ENCODE measurements at regions not wholly inside any gene's neighbourhood (a gene's known extent, or its start where the extent isn't known, plus 50 kb on each side); places are given as distances from the start of the nearest gene placed in this dataset.

GRCh38 chr15:77846986-77847385, 214.3 kb upstream of the LINGO1 start:
- no peaks in the 10 kb centered on the region for H3K27me3 ChIP-seq
- intact Hi-C loops (cut with DNase I) = no loop called here
- 75 to 79% (median 77%) methylated on average over 2 of the region's 2 CpGs for WGBS, 3 donors
- no peak for TF ChIP-seq POLR2A (IDR thresholded peaks at IDR 0.05)
- TF ChIP-seq, protein P1, sequence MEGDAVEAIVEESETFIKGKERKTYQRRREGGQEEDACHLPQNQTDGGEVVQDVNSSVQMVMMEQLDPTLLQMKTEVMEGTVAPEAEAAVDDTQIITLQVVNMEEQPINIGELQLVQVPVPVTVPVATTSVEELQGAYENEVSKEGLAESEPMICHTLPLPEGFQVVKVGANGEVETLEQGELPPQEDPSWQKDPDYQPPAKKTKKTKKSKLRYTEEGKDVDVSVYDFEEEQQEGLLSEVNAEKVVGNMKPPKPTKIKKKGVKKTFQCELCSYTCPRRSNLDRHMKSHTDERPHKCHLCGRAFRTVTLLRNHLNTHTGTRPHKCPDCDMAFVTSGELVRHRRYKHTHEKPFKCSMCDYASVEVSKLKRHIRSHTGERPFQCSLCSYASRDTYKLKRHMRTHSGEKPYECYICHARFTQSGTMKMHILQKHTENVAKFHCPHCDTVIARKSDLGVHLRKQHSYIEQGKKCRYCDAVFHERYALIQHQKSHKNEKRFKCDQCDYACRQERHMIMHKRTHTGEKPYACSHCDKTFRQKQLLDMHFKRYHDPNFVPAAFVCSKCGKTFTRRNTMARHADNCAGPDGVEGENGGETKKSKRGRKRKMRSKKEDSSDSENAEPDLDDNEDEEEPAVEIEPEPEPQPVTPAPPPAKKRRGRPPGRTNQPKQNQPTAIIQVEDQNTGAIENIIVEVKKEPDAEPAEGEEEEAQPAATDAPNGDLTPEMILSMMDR (IDR thresholded peaks at IDR 0.05) = no peak
- TF ChIP-seq EP300 (IDR thresholded peaks at IDR 0.05) = no peak
- no peak overlapping the region for H3K27ac ChIP-seq
- no peak overlapping the region for H3K4me3 ChIP-seq
- H3K4me1 ChIP-seq (ENCODE audit: insufficient read depth) = no peaks in the 10 kb centered on the region
- no peak for DNase-seq
- no peaks in the 10 kb centered on the region for H3K36me3 ChIP-seq
- H3K9me3 ChIP-seq = no peaks in the 10 kb centered on the region

- Histone ChIP-seq H3K4me3 (no peak overlapping the region), H3K36me3 (no peaks in the 10 kb centered on the region), H3K27me3 (no peaks in the 10 kb centered on the region), H3K27ac (no peak overlapping the region), H3K4me1 (ENCODE audit: insufficient read depth) (no peaks in the 10 kb centered on the region), H3K9me3 (no peaks in the 10 kb centered on the region)
- 11 to 34% (median 14%) methylated on average over 2 of the region's 2 CpGs for WGBS, 3 donors
- no peak for DNase-seq
- TF ChIP-seq, protein P1 (IDR thresholded peaks at IDR 0.05) = no peak
- TF ChIP-seq POLR2A (IDR thresholded peaks at IDR 0.05) (no peak), EP300 (IDR thresholded peaks at IDR 0.05) (no peak)
- intact Hi-C loops (cut with DNase I) = no loop called here
Observed at GRCh38 chr15:77846360-77846759, 213.6 kb upstream of the LINGO1 start.

GRCh38 chr15:77844798-77845446, 212.2 kb upstream of the LINGO1 start:
- no peak for DNase-seq
- intact Hi-C loops (cut with DNase I) = no loop called here
- 75 to 90% (median 79%) methylated on average over 3 of the region's 3 CpGs for WGBS, 3 donors
- no peaks in the 10 kb centered on the region for H3K36me3 ChIP-seq
- H3K4me3 ChIP-seq = no peak overlapping the region
- no peaks in the 10 kb centered on the region for H3K4me1 ChIP-seq (ENCODE audit: insufficient read depth)
- H3K9me3 ChIP-seq = no peaks in the 10 kb centered on the region
- TF ChIP-seq EP300 (IDR thresholded peaks at IDR 0.05) (no peak), POLR2A (IDR thresholded peaks at IDR 0.05) (no peak)
- TF ChIP-seq, protein P1 (IDR thresholded peaks at IDR 0.05) = no peak
- no peak overlapping the region for H3K27ac ChIP-seq
- no peaks in the 10 kb centered on the region for H3K27me3 ChIP-seq

DNA sequence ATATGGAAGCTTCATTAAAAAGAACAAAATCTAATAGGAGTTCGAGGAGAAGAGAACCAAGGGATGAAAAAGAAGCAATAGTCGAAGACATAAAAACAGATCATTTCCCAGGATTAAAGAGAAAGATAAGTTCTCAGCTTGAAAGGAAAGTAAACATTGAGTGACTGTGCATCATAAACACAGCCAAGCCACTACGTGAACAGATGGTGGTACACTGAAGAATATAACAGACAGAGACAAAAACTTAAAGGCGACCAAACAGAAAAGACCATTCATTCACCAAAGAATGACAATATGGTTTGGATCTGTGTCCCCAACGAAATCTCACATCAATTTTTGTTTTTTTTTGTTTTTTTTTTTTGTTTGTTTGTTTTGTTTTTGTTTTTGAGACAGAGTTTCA, 210.8 kb upstream of the LINGO1 start:
- WGBS, 3 donors = 49 to 75% (median 56%) methylated on average over 5 of the region's 5 CpGs
- no peaks in the 10 kb centered on the region for H3K27me3 ChIP-seq

More for the DNA sequence above, 210.8 kb upstream of the LINGO1 start:
- no peak overlapping the region for H3K4me3 ChIP-seq
- H3K9me3 ChIP-seq = no peaks in the 10 kb centered on the region
- no peaks in the 10 kb centered on the region for H3K4me1 ChIP-seq (ENCODE audit: insufficient read depth)
- H3K27ac ChIP-seq = no peak overlapping the region
- H3K36me3 ChIP-seq = no peaks in the 10 kb centered on the region
- TF ChIP-seq EP300 (IDR thresholded peaks at IDR 0.05) (no peak), POLR2A (IDR thresholded peaks at IDR 0.05) (no peak)
- TF ChIP-seq, protein P1 (IDR thresholded peaks at IDR 0.05) = no peak
- no peak for DNase-seq
- intact Hi-C loops (cut with DNase I) = no loop called here

All from ovary (tissue), 7 donors.